Nephron progenitor cell (in vitro differentiated cells): ENCODE measurements at regions not wholly inside any gene's neighbourhood (a gene's known extent, or its start where the extent isn't known, plus 50 kb on each side); places are given as distances from the start of the nearest gene placed in this dataset.
"Not testable (repeated sequence)": the region's sequence is repeated elsewhere in the genome, so short reads cannot be mapped to it uniquely, and the experiment has no call there.

ENCODE experiments used
- DNase-seq: peaks from one replicate; pipeline ENCODE4 v3.0.0; 2021
- H3K27ac Mint-ChIP-seq: 2 replicates; pipeline ENCODE4 v1.8.0; 2021; ENCODE audit warnings: mild to moderate bottlenecking, moderate library complexity, mixed read lengths
- H3K27me3 Mint-ChIP-seq: 2 replicates; pipeline ENCODE4 v1.8.0; 2021; ENCODE audit warnings: mild to moderate bottlenecking, low read depth, mixed read lengths; ENCODE audit not compliant: poor library complexity
- H3K36me3 Mint-ChIP-seq: 2 replicates; pipeline ENCODE4 v1.8.0; 2021; ENCODE audit warnings: low read depth, mixed read lengths
- H3K4me1 Mint-ChIP-seq: 2 replicates; pipeline ENCODE4 v1.8.0; 2021; ENCODE audit warnings: mixed read lengths
- H3K4me3 Mint-ChIP-seq: 2 replicates; pipeline ENCODE4 v1.8.0; 2021; ENCODE audit warnings: mild to moderate bottlenecking, moderate library complexity, mixed read lengths
- H3K9me3 Mint-ChIP-seq: 2 replicates; pipeline ENCODE4 v1.8.0; 2021; ENCODE audit warnings: mild to moderate bottlenecking, moderate library complexity, mixed read lengths
- CTCF ChIP-seq: fragments of 200-600 bp; sonication (generic); IDR thresholded peaks from 2 replicates; pipeline ENCODE4 v1.5.0; 2021; ENCODE audit warnings: antibody characterized with exemption

DNA sequence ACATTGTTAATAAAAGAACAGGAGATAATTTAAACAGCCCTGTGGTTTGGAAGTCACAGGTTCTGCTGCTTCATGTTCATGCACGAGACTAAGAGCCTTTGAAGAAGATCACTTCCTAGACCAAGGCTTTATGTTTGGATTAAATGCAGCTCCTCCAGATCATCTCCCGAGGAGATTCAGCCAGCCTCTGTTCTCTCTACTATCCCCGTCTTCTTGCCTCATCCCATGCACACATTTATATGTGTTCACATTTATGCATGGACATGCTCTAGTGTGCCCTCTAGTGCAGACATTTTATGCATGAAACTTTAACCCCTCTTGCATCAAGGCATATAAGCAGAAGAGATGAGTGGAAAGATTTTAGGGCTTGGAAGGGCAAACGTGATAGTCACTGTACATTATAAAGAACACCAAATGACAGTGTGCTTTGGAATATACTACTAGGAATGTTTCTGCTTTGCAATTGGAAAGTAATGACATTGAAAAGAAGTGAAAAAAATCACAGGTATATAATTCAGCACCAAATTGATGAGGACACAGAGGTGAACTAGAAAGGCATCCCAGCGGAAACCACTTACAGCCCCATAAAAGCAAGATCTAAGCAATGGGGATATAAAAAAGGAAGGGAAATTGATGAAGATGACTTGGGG is 271.5 kb upstream of the PLGLB2 start:
- H3K4me1 Mint-ChIP-seq, H3K4me3 Mint-ChIP-seq, H3K9me3 Mint-ChIP-seq, H3K27me3 Mint-ChIP-seq, H3K36me3 Mint-ChIP-seq, DNase-seq, H3K27ac Mint-ChIP-seq: not testable (repeated sequence)
- TF ChIP-seq CTCF, result peak; percentile 7

GRCh38 chr2:87476936-87477335 is 271.0 kb upstream of the PLGLB2 start:
- not testable (repeated sequence) for H3K36me3 Mint-ChIP-seq, H3K4me3 Mint-ChIP-seq

DNA sequence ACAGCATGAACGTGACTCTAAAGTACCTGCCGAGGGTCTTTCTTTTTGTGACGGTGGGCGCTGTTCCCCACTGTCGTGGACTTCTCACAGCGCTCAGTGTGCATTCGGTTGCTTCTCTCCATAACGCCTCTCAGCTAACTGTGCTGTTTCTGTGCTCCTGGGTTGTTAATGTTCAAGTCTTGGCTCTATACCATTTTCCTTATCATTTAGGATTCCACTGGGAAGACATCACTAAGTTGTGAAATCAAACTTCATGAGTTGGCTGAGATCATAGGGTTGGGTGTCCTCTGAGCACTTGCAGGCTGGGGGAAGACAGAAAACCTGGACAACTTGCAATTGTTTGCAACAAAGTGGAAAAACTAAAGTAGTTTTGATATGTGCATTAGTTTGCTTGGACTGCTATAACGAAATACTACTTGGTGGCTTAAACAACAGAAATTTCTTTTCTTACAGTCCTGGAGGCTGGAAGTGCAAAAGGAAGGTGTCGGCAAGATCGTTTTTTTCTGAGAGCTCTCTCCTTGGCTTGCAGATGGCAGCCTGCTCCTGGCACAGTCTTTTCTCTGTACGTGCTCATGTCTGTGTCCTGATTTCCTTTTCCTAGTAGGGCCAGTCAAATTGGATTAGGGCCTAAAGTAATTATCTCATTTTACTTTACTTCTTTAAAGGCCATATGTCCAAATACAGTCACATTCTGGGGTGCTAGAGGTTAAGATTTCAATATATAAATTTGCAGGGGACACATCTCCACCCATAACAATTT is 270.0 kb upstream of the PLGLB2 start:
- not testable (repeated sequence) for H3K27me3 Mint-ChIP-seq, H3K9me3 Mint-ChIP-seq, DNase-seq, H3K27ac Mint-ChIP-seq, H3K4me3 Mint-ChIP-seq, H3K36me3 Mint-ChIP-seq, H3K4me1 Mint-ChIP-seq

More at GRCh38 chr2:87476936-87477335, 271.0 kb upstream of the PLGLB2 start:
- not testable (repeated sequence) for DNase-seq, H3K4me1 Mint-ChIP-seq, H3K27me3 Mint-ChIP-seq, H3K9me3 Mint-ChIP-seq, H3K27ac Mint-ChIP-seq

DNA sequence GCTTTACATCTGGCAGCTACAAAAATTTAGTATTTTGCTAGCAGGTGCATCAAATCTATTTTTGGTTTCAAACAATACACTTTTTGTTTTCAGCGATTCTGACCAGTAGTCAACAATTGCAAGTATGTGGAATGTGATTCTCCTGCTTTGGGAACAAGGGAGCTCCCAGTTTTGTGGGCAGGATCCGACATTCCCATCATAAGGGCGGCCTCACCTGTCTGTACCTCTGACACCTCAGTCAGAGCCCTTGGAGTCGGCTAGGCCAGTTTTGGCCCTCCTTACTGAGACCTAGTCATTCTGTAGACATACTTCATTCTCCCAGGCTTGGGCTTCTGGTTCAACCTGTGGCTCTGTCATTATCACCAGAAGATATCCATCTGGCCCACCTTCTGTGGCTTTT is 269.0 kb upstream of the PLGLB2 start:
- H3K27me3 Mint-ChIP-seq, H3K9me3 Mint-ChIP-seq, DNase-seq, H3K4me3 Mint-ChIP-seq, H3K27ac Mint-ChIP-seq, H3K36me3 Mint-ChIP-seq: not testable (repeated sequence)
- H3K4me1 Mint-ChIP-seq, result peaks cover 11% of the 10 kb centered on the region

GRCh38 chr2:87483093-87483680 is 264.7 kb upstream of the PLGLB2 start:
- not testable (repeated sequence) for H3K4me3 Mint-ChIP-seq, DNase-seq, H3K27me3 Mint-ChIP-seq, H3K36me3 Mint-ChIP-seq, H3K27ac Mint-ChIP-seq, H3K9me3 Mint-ChIP-seq
- peaks cover 11% of the 10 kb centered on the region for H3K4me1 Mint-ChIP-seq

GRCh38 chr2:87484363-87484762 is 263.5 kb upstream of the PLGLB2 start:
- H3K36me3 Mint-ChIP-seq, H3K27me3 Mint-ChIP-seq, DNase-seq, H3K4me3 Mint-ChIP-seq, H3K27ac Mint-ChIP-seq, H3K9me3 Mint-ChIP-seq: not testable (repeated sequence)
- peaks cover 11% of the 10 kb centered on the region for H3K4me1 Mint-ChIP-seq

- not testable (repeated sequence) for H3K9me3 Mint-ChIP-seq, H3K27me3 Mint-ChIP-seq, DNase-seq, H3K4me3 Mint-ChIP-seq, H3K36me3 Mint-ChIP-seq, H3K27ac Mint-ChIP-seq
- peaks cover 11% of the 10 kb centered on the region for H3K4me1 Mint-ChIP-seq
Observed at GRCh38 chr2:87485455-87485854, 262.4 kb upstream of the PLGLB2 start.

GRCh38 chr2:87485884-87486283 is 262.0 kb upstream of the PLGLB2 start:
- H3K27ac Mint-ChIP-seq, H3K27me3 Mint-ChIP-seq, H3K9me3 Mint-ChIP-seq, H3K36me3 Mint-ChIP-seq, H3K4me3 Mint-ChIP-seq, DNase-seq: not testable (repeated sequence)
- H3K4me1 Mint-ChIP-seq, result peaks cover 11% of the 10 kb centered on the region

- not testable (repeated sequence) for DNase-seq, H3K27me3 Mint-ChIP-seq, H3K9me3 Mint-ChIP-seq, H3K36me3 Mint-ChIP-seq, H3K4me3 Mint-ChIP-seq, H3K27ac Mint-ChIP-seq
- peaks cover 11% of the 10 kb centered on the region for H3K4me1 Mint-ChIP-seq
Observed at GRCh38 chr2:87486413-87486812, 261.5 kb upstream of the PLGLB2 start.

DNA sequence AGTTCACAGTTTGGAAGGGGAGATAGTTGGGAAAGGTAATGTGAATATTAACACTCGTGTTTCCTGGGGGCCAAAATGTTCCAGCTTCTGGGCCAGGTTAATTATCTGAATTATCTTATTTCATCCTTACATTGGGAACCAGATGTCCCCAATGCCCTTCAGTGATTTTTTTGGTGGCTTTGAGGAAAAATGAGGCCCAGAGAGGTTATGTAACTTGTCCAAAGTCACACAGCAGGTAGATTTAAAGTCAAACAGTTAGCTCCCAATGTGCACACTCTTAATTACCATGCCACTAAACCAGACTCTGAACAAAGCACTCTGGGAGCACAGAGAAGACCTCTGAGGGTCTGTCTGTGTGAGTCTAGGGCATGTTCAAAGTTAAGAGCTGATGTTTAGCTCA is 259.9 kb upstream of the PLGLB2 start:
- not testable (repeated sequence) for H3K27me3 Mint-ChIP-seq, H3K27ac Mint-ChIP-seq, H3K9me3 Mint-ChIP-seq, H3K4me3 Mint-ChIP-seq, H3K4me1 Mint-ChIP-seq, H3K36me3 Mint-ChIP-seq, DNase-seq

DNA sequence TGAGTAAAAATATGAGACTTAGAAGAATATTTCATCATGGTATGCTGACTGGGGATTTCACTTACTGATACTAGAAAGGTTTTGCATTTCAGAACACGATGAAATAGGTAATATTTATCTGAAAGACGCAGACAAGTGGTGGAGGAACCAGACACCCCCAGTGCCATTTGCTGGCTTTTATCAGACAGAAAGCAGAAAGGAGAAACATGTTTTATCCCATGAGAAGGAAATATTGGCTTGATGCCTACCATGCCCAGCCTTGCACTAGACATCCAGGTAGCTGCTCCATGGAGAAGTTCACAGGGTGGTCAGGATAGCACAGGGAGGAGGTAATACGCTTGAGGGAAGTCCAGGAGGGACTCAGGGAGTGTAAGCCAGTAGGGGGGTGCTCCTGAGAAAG is 258.9 kb upstream of the PLGLB2 start:
- H3K27ac Mint-ChIP-seq, H3K27me3 Mint-ChIP-seq, H3K4me3 Mint-ChIP-seq, H3K4me1 Mint-ChIP-seq, DNase-seq, H3K9me3 Mint-ChIP-seq, H3K36me3 Mint-ChIP-seq: not testable (repeated sequence)

- DNase-seq, H3K4me1 Mint-ChIP-seq, H3K27me3 Mint-ChIP-seq, H3K9me3 Mint-ChIP-seq, H3K27ac Mint-ChIP-seq, H3K36me3 Mint-ChIP-seq, H3K4me3 Mint-ChIP-seq: not testable (repeated sequence)
Observed at GRCh38 chr2:87494846-87495245, 253.0 kb upstream of the PLGLB2 start.

DNA sequence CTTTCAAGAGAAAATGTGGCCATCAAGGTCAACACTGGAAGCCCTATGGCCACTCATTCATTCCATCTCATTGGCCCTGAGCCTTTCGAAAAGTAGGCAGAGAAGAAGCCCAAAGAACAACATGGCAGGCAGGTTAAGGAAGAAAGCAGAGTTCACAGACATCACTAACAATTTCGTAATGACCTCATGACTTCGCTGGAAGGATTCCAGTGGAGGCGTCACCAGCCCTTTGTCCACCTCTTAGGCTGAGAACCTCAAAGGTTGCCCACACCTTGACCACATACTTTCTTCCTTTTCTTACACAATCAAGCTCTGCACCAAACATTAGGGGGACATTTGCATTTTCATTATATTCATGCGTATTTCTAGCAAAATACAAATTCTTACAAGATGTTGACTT is 252.4 kb upstream of the PLGLB2 start:
- not testable (repeated sequence) for H3K9me3 Mint-ChIP-seq, H3K27ac Mint-ChIP-seq, H3K27me3 Mint-ChIP-seq, H3K4me3 Mint-ChIP-seq, H3K36me3 Mint-ChIP-seq, DNase-seq
- peaks cover 15% of the 10 kb centered on the region for H3K4me1 Mint-ChIP-seq
